GM12864 (cell line): ENCODE measurements at regions not wholly inside any gene's neighbourhood (a gene's known extent, or its start where the extent isn't known, plus 50 kb on each side); places are given as distances from the start of the nearest gene placed in this dataset.

Experiments
- DNase-seq: peaks from one replicate; pipeline ENCODE4 v3.0.0-alpha.2; 2011; ENCODE audit warnings: low read depth
- H3K4me3 ChIP-seq: 2 replicates; pipeline ENCODE4 v1.5.1; 2011; ENCODE audit warnings: mild to moderate bottlenecking, low read depth, low read length, control low read depth
- CTCF ChIP-seq: IDR thresholded peaks from 2 replicates; pipeline ENCODE4 v1.5.1; 2011; ENCODE audit warnings: low read depth, mild to moderate bottlenecking, moderate library complexity, low read length, control low read depth, inconsistent platforms; ENCODE audit errors: missing control alignments

DNA sequence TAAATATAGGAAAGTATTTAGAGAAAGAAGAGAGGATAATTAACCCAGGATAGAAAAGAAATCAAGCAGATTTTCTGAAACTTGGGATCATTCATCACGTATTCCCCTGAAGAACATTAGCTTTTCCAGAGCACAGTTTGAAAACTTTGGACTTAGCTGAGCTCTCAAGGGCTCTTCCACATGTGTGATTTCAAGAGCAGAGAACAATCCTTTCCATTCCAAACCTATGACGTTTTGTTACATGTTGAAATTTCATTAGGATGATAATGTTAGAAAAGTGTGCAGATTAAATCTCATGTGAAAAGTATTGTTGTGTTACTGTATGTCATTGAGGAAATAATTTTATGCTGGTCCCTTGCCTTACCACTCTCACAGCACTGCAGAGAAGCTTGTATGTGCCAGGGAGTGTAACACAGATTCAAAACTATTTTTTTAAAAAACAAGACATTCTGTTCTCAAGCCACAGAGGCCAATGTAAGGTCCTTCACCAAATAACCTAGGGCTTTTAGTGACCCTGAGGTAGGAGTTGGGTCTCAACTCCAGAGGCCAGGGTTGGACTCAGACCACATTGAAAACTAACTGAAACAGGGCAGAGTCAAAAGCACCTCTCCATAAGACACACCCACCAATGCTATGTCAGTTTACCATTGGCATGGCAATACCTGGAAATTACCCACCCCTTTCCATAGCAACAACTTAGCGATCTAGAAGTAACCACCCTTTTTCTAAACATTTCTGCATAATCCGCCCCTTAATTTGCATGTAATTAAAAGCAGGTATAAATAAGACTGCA, 141.3 kb downstream of the ANXA5 start:
- DNase-seq, result no peak
- H3K4me3 ChIP-seq, result no peak overlapping the region
- no peak for TF ChIP-seq CTCF

- H3K4me3 ChIP-seq, result no peak overlapping the region
- no peak for DNase-seq
- TF ChIP-seq CTCF, result no peak
Measured at GRCh38 chr4:121554382-121554781, 142.4 kb downstream of the ANXA5 start.

DNA sequence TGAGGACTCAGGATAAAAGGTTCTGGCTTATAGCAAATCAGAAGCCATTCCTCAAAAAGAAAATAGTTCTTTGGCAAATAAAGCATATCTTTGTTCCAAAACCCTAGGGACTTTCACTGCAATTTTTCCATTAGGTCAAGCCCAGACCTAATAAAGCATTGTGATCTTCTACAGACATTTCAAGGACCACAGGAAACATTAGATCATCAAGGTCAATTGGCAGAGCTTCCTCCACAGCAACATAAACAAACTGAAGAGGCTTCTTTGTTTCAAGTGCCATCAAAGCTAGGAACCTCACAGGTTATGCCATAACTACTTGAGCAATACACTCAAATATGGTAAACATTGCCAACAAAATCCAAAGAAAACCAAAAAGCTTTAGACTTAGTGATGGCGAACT, 144.9 kb downstream of the ANXA5 start:
- TF ChIP-seq CTCF, result no peak
- no peak overlapping the region for H3K4me3 ChIP-seq
- DNase-seq, result no peak

DNA sequence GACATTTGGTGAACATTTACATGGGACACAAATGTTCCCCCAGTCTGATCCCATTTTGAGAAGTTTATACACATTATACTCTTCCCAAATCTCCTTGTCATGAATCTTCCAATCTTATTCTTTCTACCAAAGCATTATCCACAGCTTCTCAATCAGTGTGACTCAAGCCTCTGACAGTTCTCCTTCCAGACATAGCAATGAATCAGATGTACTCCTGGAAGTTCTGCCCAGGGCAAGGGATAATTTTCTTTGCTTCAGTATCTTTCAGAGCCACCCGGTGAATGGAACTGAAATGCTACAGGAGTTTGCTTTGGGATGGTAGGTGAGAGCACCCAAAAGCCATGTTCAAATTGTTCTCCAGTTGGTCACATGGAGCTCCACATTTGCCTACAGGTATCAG, 145.5 kb downstream of the ANXA5 start:
- H3K4me3 ChIP-seq, result no peak overlapping the region

GRCh38 chr4:121541696-121542095, 155.1 kb downstream of the ANXA5 start:
- no peak for DNase-seq
- TF ChIP-seq CTCF, result no peak
- no peak overlapping the region for H3K4me3 ChIP-seq

More for the DNA sequence above, 145.5 kb downstream of the ANXA5 start:
- TF ChIP-seq CTCF, result no peak
- no peak for DNase-seq

- no peak for DNase-seq
- no peak for TF ChIP-seq CTCF
- no peak overlapping the region for H3K4me3 ChIP-seq
Measured at GRCh38 chr4:121535351-121535750, 154.5 kb upstream of the QRFPR start.

GRCh38 chr4:121534187-121534586, 153.4 kb upstream of the QRFPR start:
- H3K4me3 ChIP-seq, result no peak overlapping the region
- TF ChIP-seq CTCF, result no peak
- no peak for DNase-seq
